PC-9 (cell line): ENCODE measurements at regions not wholly inside any gene's neighbourhood (a gene's known extent, or its start where the extent isn't known, plus 50 kb on each side); places are given as distances from the start of the nearest gene placed in this dataset.

Experiments
- BruUV-seq: library from RNA; stranded (reverse); fragments of 400-500 nt; replicated peaks from 2 replicates; lab custom pipeline; 2021; lab: Mats Ljungman, UMichigan
- CTCF ChIA-PET: fragments of 300-600 bp; sonication (Branson Sonifier 250); formaldehyde crosslinking; loops from one replicate; lab custom pipeline; 2022; ENCODE audit warnings: antibody characterized with exemption; lab: Charles Lee
- POLR2A ChIA-PET: fragments of 300-600 bp; sonication (Branson Sonifier 250); formaldehyde crosslinking; loops from one replicate; lab custom pipeline; 2022; ENCODE audit warnings: antibody characterized with exemption; ENCODE audit not compliant: unreplicated experiment; lab: Charles Lee
- DNase-seq, 2 experiments: peaks; one replicate each; pipeline versions ENCODE4 v3.0.0 to v3.0.0-alpha.2; 2015 to 2022; ENCODE audit warnings: mixed read lengths in 1 of 2
- H2AFZ ChIP-seq: fragments of 200-600 bp; sonication (generic); 2 replicates; pipeline ENCODE4 v1.8.1; 2017; ENCODE audit warnings: antibody characterized with exemption
- H3F3A ChIP-seq: fragments of 200-600 bp; sonication (generic); 2 replicates; pipeline ENCODE4 v1.8.1; 2017; ENCODE audit warnings: antibody characterized with exemption, mild to moderate bottlenecking, low read depth; ENCODE audit not compliant: insufficient read depth
- H3K27ac ChIP-seq: fragments of 200-600 bp; sonication (generic); 2 replicates; pipeline ENCODE4 v1.6.1; 2016; ENCODE audit warnings: mixed run types
- H3K27me3 ChIP-seq: fragments of 200-600 bp; sonication (generic); 2 replicates; pipeline ENCODE4 v1.6.1; 2016; ENCODE audit warnings: low read depth, mixed run types; ENCODE audit not compliant: insufficient read depth
- H3K36me3 ChIP-seq: fragments of 200-600 bp; sonication (generic); 2 replicates; pipeline ENCODE4 v1.6.1; 2016; ENCODE audit warnings: low read depth, mixed run types
- H3K4me1 ChIP-seq: fragments of 200-600 bp; sonication (generic); replicated peaks from 2 replicates; pipeline ENCODE4 v1.6.1; 2016; ENCODE audit warnings: mixed run types; ENCODE audit not compliant: insufficient read depth
- H3K4me2 ChIP-seq: fragments of 200-600 bp; sonication (generic); 2 replicates; pipeline ENCODE4 v1.6.1; 2017; ENCODE audit warnings: mixed run types
- H3K4me3 ChIP-seq: fragments of 200-600 bp; sonication (generic); 2 replicates; pipeline ENCODE4 v1.6.1; 2016; ENCODE audit warnings: mixed run types
- H3K79me2 ChIP-seq: fragments of 200-600 bp; sonication (generic); 2 replicates; pipeline ENCODE4 v1.6.1; 2017; ENCODE audit warnings: low read depth, mixed run types
- H3K9me2 ChIP-seq: fragments of 200-600 bp; sonication (generic); 2 replicates; pipeline ENCODE4 v1.8.1; 2017; ENCODE audit warnings: mild to moderate bottlenecking; ENCODE audit not compliant: insufficient read depth
- H3K9me3 ChIP-seq: fragments of 200-600 bp; sonication (generic); 2 replicates; pipeline ENCODE4 v1.8.1; 2016; ENCODE audit warnings: low read depth; ENCODE audit not compliant: insufficient read depth
- H4K20me1 ChIP-seq: fragments of 200-600 bp; sonication (generic); 2 replicates; pipeline ENCODE4 v1.8.1; 2017; ENCODE audit not compliant: insufficient read depth
- CTCF ChIP-seq: fragments of 200-600 bp; sonication (generic); conservative IDR thresholded peaks from 2 replicates; pipeline ENCODE4 v1.6.1; 2017; ENCODE audit warnings: mixed run types, antibody characterized with exemption, mild to moderate bottlenecking, moderate library complexity
- EZH2 ChIP-seq: fragments of 200-600 bp; sonication (generic); IDR thresholded peaks from 2 replicates; pipeline ENCODE4 v1.8.0; 2017; ENCODE audit warnings: antibody characterized with exemption, low read depth
- intact Hi-C: fragments of 100-400 bp; cut with micrococcal nuclease; formaldehyde crosslinking; loops from one replicate; pipeline ENCODE4 v1.10.0; 2022; ENCODE audit not compliant: unreplicated experiment

DNA sequence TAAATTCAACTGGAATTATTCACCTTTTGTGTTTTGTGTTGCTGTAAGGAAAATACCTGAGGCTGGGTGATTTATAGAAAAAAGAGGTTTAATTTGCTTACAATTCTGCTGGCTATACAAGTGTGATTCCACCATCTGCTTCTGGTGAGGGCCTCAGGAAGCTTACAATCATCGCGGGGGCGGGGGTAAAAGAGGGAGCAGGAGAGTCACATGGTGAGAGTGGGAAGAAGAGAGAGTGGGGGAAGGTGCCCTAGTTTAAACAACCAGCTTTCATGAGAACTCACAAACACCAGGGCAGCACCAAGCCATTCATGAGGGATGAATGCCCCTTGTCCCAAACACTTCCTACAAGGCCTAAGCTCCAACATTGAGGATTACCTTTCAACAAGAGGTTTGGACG lies 760.7 kb upstream of the PCDH9 start:
- Histone ChIP-seq H3K9me3 (no peaks in the 10 kb centered on the region), H3F3A (no peaks in the 10 kb centered on the region), H3K27ac (no peak overlapping the region), H2AFZ (no peak overlapping the region), H3K4me3 (no peak overlapping the region), H3K4me2 (no peak overlapping the region), H3K36me3 (no peaks in the 10 kb centered on the region), H4K20me1 (no peaks in the 10 kb centered on the region), H3K9me2 (no peaks in the 10 kb centered on the region), H3K4me1 (no peaks in the 10 kb centered on the region), H3K79me2 (no peaks in the 10 kb centered on the region), H3K27me3 (no peaks in the 10 kb centered on the region)
- intact Hi-C loops, result no loop called here
- CTCF ChIA-PET, result no interaction called here
- POLR2A ChIA-PET, result no interaction called here
- BruUV-seq, result no TSS peak
- no peak for TF ChIP-seq EZH2
- TF ChIP-seq CTCF, result no peak
- no peak for DNase-seq

DNA sequence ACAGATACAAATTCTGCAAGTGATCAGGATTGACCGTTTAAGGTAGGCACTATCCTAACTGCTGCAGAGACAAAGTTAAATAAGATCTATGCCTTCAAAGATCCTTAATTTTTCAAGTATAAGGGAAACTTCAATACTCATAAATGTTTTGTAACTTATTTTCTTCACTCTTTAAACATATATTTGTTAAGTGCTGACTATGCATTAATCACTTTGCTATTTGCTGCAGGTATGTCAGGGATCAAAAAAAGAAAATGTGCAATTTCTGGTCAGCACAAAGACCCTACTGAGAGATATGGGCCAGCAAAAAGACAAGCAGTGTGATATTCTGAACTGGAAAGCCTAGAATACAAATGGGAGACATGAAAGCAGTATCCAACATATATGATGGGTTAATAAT lies 756.1 kb upstream of the PCDH9 start:
- DNase-seq, result no peak
- POLR2A ChIA-PET, result no interaction called here

GRCh38 chr13:67977066-67977465 lies 746.9 kb upstream of the PCDH9 start:
- Histone ChIP-seq H3K36me3 (no peaks in the 10 kb centered on the region), H3K4me1 (no peaks in the 10 kb centered on the region), H3K9me3 (no peaks in the 10 kb centered on the region), H3K4me3 (no peak overlapping the region), H3K27me3 (no peaks in the 10 kb centered on the region), H4K20me1 (no peaks in the 10 kb centered on the region), H3K79me2 (no peaks in the 10 kb centered on the region), H3F3A (no peaks in the 10 kb centered on the region), H3K4me2 (no peak overlapping the region), H2AFZ (no peak overlapping the region), H3K27ac (no peak overlapping the region), H3K9me2 (no peaks in the 10 kb centered on the region)
- no peak for DNase-seq
- BruUV-seq, result no TSS peak
- no peak for TF ChIP-seq EZH2
- no peak for TF ChIP-seq CTCF
- ChIA-PET POLR2A (no interaction called here), CTCF (no interaction called here)
- intact Hi-C loops, result no loop called here

More for the DNA sequence above, 756.1 kb upstream of the PCDH9 start:
- CTCF ChIA-PET, result no interaction called here
- TF ChIP-seq CTCF (no peak), EZH2 (no peak)
- H2AFZ ChIP-seq, result no peak overlapping the region
- H3K36me3 ChIP-seq, result no peaks in the 10 kb centered on the region
- no peak overlapping the region for H3K4me3 ChIP-seq
- no peaks in the 10 kb centered on the region for H3K4me1 ChIP-seq
- BruUV-seq, result no TSS peak
- H3K27ac ChIP-seq, result no peak overlapping the region
- no peaks in the 10 kb centered on the region for H3K9me2 ChIP-seq
- no peak overlapping the region for H3K4me2 ChIP-seq
- no peaks in the 10 kb centered on the region for H3K79me2 ChIP-seq
- H3F3A ChIP-seq, result no peaks in the 10 kb centered on the region
- no peaks in the 10 kb centered on the region for H3K9me3 ChIP-seq
- intact Hi-C loops, result no loop called here
- H4K20me1 ChIP-seq, result no peaks in the 10 kb centered on the region
- H3K27me3 ChIP-seq, result no peaks in the 10 kb centered on the region
